ENCODE measurements at regions not wholly inside any gene's neighbourhood (a gene's known extent, or its start where the extent isn't known, plus 50 kb on each side); places are given as distances from the start of the nearest gene placed in this dataset.
"Not testable (repeated sequence)": the region's sequence is repeated elsewhere in the genome, so short reads cannot be mapped to it uniquely, and the experiment has no call there.

DNA sequence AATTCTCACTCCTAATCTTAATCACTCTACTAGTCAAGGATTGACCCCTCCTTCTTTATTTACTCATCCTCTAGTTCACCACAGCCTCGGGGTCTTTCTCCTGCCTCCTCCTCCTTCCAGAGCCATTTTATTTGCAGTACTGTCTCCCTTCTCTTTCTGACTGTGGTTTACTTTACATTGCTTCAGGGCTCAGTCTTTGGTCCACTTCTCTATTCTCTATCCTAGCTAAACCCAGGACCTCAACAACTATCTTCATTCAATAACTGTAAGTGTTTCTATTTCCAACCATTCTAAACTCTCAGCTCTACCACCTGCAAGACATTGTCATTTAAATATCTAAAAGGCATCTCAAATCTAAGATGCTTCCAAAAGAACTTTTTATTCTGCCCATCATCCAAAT is 493.8 kb downstream of the TTLL7 start:
- no peak for DNase-seq

DNA sequence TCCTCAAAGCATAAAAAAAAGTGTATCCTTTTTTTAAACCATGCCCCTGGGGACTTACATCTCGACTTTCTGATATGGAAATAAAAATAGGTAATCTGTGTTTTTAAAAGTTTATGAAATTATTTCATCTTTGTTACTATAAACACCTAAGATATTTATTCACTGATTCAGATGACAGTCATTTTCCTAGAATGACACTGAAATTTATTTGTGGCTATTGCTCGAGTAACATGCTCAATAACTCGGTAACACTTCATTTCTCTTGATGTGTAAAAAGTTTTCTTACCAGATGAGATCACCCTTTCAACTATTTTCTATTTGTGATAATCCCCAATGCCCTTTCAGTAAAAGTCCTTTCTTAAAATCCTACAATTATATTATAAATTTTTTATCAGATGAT is 495.8 kb downstream of the TTLL7 start:
- no peak for DNase-seq

DNA sequence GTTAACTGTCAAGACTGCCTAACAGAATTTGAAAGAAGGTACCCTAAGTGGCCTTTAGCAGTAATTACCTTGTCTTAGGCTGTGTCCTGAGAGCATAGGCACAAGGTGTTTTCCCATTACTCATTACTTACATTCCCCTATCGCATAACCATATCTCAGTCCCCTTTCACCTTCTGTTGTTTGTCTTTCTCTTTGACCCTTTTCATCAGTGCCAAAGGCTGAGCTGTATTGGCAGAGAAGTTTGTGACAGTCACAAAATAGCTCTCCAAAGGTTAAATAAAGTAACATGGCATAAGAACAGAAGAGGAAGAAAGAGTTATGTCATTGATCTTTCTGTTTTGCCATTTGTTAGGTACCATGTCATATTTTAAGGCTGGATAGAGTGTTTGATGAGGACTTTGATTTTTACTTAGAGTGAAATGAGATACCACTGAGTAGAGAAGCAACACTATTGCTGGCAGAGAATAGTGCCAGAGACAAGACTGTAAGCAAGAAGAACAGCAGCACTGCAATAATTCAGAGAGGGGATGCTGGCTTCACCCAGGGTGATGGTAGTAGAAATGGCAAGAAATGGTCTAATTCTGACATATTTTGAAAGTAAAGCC is 497.8 kb downstream of the TTLL7 start:
- no peak for DNase-seq

DNA sequence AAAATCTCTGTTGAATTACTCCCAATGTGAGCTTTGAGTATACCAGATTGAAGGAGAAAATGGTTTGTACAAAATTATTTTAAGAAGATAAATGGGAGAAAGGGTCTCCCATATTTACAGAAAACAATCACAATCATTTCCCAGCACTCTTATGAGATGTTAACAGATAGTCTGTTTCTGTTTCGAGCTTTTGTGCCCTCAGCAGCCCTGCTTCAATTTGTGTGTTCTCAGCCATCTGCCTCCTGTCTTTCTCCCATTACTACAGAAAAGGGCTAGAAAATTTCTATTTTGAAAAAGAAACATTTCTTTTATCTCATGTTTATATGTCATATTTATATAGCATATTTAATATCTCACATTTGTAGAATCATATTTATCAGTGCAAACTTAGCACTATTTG is 498.4 kb downstream of the TTLL7 start:
- no peak for DNase-seq

DNA sequence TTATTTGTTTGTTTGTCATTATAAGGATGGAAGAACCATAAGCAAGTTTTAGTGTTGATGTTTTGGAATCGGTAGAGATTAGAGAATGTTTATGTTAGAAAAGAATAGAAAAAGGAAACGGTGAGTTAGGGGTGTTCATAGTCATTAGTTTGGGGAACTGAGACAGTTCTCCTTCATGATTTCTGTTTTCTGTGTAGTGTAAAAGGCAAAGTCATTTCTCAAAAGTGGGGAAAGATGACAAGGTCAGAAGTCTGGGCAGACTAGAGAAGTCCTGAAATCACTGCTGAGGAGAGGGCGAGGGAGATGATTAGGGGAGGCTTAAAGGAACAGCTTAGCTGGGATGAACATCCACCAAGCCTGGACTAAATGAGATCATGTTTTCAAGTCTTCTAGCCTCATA is 498.9 kb downstream of the TTLL7 start:
- no peak for DNase-seq

DNA sequence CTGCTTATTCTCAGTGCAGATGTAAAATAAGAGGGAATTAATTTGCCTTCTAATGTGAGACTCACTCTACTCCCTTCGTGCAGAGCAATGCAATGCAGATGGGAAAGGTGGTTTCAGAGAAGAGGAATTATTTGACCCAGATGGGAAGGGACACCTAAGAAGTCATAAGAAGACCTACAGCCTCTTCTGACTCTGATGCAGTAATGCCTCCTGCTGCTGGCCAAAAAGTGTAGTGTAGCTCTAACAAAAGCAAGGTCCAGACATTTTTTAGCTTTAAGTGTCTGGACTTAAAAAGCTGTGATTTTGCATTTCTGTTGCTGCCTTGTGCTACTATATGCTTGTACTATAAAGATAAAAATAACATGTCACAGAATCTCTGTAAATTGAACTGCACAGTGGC is 501.4 kb downstream of the TTLL7 start:
- DNase-seq = no peak

DNA sequence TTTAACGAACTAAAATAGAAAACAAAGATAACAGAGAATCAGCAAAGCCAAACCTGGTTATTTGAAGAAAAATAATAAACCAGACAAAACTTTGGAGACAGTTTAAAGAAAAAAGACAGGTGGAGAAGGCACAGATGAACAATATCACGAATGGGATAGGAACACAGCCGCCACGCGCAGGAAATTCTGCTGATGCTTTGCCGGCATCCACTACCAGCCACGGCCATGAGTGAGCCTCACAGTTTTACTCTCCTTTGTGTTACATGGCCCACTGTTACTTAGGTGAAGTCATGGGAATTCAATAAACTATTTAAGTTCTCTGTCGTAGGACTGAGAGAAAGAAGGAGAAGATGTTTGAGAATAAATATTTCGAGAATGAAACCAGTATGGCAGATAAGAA is 503.4 kb downstream of the TTLL7 start:
- no peak for DNase-seq

DNA sequence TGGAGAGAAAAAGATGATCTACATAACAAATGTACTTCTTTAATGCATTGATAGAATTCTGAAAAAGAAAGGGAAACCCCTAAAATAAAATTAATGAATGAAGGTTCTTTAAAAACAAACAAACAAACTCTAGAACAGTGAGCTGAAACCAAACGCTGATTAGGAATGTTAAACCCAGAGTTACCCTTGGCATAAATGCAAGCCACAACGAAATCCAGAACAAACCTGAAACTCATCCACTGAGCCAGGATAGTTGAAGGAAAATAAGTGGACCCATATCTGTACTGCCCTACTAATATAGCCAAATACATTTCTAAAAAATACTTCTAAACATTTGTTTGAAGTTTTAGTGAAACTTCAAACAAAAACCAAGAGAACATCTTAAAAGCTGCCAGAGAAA is 505.3 kb downstream of the TTLL7 start:
- no peak for DNase-seq

DNA sequence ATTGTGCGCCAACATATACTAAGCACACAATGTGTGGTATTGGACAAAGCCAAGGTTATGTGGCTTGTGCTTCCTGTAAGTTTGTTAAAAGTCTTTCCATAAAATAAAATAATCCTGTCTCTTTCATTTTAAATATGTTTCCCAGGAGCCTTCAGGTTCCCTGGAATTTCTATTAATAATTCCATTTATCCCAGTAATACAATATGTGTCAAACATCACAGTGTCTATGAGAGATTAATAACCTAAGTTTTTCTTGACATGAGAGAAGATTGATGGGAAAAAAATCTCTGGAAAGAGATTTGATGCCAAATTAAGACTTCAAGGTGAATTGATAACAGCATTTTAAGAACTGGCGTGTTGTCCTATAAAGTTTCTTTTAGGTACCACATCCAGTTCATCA is 507.0 kb downstream of the TTLL7 start:
- DNase-seq = no peak

DNA sequence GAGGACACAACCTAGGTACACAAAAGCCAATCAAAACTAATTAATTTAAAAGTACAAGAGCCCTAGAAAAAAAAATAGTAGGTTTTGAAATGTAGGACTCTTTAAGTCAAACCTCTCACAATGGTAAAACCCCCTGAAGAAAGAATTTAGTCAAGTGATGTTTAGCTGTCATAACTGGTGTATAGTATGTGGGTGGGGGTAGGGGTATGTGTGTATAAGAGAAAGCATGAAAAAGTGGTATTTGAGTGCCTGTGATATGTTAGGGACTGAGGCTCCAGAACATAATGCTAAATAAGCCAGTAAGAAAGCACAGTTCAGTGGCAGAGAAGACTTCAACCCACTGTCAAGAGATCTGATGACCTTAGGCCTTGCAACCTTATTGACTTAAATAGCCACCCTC is 507.9 kb downstream of the TTLL7 start:
- no peak for DNase-seq

DNA sequence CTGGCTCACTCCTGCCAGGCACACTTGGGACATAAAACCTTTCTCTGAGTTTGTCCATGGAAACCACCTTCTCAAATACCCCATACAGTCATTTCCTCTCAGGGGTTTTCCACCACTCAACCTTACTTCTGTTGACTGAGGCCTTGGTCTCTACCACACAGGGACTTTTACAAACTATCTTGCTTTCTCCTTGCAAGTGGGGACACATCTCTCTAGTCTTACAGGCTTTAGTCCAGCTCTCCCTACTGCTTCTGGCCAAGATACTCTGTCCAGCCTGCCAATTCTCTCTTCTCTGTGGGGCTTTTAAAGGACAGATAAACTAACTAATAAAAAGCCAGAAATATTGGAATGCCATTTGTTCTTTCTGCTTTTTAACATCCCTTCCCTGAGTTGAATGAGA is 510.8 kb downstream of the TTLL7 start:
- not testable (repeated sequence) for DNase-seq

DNA sequence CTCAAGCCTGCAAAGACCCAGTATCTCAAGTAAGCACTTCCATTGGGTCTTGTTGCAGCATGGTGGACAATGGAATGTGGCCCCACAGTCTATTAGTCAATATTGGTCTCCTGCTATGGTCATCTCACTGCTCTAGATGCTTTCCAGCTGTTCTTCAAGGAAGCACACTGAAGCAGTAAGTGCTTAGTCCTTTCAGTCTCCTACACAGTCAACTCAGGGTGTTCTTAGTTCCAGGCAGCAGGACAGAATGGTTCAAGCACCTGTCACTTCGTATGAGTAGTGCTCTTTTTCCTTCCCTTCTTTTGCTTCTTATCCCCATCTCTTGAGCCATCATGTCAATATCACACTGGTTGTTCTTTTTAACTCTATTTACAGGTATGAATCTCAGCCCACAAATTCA is 511.5 kb downstream of the TTLL7 start:
- not testable (repeated sequence) for DNase-seq

DNA sequence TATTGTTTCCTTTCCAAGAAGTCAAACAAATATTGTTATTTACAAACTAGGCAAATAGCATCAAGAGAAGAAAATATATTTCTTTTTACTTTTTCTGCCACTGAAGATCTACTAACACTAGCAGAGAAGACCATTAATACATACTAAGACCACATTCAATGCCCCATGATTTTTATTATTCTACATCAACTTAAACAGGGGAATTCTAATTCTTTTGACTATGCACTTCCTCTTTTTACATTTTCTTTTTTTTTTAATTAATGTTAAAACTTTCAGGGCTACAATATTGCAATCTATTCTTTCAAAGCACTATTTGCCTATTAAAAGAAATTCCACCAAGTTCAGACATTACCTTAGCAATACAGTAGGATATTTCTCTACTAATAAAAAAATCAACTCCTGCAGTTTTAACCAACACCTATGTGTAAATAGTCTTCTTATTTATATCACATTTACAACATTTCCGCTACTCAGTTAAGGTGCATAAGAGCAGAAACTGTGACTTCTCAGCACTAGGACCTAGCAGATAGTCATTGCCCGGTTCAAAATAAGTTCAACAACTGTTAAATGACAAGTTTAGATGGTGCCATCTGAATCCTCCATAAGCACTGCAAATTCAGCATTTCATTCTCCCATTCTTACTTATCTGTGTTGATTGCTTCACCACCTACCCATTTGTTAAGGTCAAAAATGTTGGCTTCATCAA is 513.5 kb downstream of the TTLL7 start:
- not testable (repeated sequence) for DNase-seq

DNA sequence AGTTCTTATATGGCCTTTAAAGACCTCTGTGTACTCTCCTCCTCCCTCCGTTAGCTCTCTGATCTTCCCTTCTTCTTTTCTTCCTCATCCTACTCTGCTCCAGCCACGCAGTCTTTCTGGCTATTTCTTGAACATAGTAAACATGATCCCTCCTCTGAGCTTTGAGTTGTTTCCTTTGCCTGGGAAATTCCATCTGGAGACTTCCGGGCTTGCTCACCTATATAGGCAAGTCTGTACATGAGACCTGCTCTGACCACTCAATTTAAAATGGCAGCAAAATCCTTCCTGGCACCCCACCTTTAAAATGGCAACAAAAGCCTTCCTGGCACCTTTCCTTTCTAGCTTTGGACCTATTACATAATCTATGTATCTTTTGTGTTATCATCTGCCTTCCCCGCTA is 517.6 kb downstream of the TTLL7 start:
- not testable (repeated sequence) for DNase-seq

DNA sequence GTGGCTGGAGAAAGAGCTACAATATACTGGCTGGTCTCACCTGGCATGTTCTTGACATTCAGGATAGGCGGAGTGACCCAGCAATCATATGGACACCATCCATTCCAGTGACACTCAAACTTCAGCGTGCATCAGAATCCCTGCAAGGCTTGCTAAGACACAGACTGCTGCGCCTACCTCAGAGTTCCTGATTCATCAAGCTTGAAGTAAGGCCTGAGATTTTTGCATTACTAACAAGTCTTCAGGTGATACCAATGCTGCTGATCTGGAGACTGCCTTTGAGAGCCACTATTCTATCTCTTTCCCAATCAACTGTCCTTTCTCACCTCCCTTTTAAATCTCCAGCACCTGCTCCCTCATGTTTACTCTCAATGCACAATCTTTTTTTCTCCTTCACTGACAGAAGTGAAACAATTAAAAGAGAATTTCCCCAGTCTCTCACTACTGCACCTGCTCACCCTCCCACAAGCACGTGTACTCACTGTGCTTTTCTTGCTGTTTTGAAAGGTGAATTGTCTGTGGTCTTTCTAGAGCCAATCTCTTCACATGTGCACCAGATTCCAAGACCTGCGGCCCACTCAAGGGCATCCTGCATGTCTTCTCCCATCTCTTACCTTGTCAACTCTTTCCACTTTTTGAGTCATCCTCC is 519.2 kb downstream of the TTLL7 start:
- DNase-seq = not testable (repeated sequence)

DNA sequence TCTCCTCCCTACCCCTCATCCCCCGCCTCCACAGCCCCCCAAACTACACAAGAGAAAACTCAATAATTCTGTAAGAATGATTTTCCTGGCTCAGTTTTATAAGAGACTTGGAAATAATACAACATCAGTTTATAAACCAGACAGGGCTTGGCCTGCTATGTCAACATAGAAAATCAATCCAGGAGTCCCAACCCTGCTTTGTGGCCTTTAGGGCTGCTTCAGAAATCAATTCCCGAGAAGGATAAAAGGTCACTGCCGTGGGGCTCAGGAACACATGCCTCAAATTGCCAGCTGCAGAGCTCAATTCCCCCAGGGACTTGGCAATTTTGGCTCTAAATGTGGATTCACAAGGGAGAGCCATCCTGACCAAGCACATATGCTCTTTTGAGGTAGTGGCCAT is 520.8 kb downstream of the TTLL7 start:
- DNase-seq = not testable (repeated sequence)

DNA sequence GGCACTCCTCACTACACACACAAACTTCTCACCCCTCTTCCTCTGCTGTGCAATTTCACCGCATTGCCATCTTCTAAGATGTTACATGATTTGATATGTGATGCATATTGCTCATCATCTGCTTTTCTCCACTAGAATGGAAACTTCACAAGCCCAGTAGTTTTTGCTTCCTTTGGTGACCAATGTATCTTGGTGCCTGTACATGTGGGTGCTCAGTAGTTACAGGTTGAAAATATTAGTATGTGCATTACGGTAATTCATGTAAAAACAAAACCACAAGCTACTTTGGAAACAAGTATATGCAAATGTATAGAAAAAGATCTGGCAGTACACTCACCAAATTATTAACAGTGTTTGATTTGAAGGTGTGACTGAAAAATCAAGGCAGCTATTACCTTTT is 522.4 kb downstream of the TTLL7 start:
- not testable (repeated sequence) for DNase-seq

DNA sequence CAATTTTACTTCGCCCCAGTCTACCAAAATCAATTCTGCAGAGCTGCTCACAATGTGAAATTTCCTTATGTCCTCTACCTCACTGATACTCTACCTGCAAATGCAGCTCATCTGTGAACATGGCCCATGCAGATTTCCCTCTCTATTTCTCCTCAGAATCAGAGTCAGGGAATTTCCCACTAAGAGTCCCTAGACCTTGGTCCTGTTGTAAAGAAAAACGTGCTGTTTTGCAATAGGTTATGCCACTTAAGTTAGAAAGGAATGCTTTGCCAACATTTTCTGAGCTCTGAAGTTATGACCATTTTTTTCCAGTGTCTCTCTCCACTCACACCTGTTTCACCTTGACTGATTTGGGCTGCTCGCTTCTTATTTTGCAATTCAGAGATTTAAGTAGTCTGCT is 524.0 kb downstream of the TTLL7 start:
- not testable (repeated sequence) for DNase-seq

DNA sequence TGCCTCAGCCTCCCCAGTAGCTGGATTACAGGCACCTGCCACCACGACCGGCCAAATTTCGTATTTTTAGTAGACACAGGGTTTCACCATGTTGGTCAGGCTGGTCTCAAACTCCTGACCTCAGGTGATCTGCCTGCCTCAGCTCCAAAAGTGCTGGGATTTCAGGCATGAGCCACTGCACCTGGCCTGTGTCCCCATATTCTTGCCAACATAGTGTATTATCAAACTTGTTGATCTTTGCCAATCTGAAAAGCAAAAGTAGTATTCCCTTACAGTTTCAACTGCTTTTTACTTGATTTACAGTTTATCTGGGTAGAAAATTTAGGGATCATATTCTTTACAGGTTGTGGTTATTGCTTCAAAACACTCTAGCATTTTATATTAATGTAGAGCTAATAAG is 524.9 kb downstream of the TTLL7 start:
- DNase-seq = not testable (repeated sequence)

DNA sequence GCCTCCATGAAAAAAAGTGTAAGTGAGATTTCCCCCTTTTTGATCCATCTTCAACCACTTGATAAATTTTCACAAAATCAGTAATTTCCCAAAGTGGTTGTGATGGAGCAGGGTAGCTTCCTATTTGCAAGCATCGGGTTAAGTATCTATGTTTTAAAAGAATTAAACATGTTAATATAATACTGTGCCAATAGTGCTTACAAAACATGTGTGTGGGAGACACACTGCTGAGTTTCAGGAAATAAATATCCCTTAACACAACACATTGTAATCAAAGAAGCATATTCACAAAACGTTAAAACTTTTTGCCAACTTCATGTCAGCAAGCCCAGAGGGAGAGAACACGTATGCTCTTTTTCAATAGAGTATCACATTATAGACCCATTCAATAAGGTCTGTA is 526.9 kb downstream of the TTLL7 start:
- not testable (repeated sequence) for DNase-seq

DNA sequence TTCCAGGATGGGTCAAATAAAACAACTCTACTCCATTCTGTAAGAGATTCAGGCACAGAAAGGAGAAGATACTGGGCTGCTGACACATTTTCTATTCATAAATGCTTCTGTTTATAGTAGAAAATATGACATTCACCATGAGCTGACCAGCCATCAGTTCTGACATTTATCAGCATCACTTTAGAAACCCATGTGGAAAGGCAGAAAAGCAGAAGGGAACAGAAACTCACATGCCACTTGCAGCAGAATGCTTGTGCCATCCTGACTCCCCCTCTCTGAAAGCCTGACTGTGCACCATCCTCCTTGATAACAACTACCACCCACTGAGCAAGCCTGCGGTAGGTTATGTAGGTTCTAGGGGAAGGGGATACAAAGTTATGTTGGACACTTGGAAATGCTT is 527.7 kb downstream of the TTLL7 start:
- not testable (repeated sequence) for DNase-seq

DNA sequence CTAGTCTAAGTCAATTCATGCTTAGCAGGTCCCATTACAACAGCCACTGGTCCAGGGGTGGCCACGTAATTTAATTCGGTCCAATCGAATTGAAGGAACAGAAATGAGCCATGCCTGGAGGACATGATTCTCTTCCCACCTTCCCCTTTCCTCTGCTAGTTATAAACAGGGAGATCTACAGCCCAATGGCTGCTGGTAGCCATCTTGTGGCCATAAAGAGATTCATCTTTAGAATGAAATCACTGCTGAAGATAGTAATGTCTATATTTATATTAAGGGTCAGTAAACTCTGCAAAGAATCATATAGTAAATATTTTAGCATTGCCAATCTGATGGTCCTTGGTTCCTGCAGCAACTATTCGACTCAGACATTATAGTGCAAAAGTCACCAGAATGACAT is 530.6 kb downstream of the TTLL7 start:
- not testable (repeated sequence) for DNase-seq

DNA sequence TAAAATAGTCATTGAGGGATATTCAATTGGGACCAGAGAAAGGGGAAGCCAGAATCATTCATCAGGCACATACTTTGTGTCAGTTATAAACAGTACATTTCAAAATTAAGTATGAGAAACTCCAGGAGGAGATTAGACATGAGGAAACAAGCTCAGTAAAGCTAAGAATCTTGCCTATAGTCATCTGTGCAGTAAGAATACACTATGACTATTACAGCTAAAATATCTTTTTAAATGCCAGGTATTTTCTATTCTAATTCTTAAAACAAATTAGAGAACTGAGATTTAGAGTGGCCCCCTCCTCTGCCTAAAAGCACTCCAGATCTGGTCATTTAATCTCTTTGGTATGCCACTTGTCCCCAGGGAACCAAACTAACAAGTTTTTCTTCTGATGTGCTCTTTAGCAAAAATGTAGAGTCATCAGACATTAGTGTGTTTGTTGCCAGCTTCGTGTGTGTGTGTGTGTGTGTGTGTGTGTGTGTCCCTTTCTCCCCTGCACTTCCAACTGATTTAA is 541.1 kb downstream of the TTLL7 start:
- not testable (repeated sequence) for DNase-seq

DNA sequence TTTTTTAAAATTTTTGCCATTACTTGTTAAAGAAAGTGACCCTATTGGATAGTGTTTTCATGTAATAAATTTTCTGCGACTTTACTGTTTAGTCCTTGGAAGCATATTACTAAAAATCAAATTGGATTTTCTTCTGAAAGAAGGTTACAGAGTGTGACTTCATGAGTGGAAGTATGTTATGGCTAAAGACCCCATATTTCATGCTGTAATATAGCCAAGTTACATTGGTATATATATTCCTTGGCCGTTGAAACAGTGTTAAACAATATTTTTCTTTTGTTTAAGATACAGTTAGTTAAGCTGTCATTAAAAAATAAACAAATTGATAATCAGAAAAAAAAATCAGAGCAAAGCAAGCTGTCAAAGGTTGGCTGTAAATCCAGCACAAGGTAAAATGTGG is 541.7 kb downstream of the TTLL7 start:
- not testable (repeated sequence) for DNase-seq
